Neural cell (in vitro differentiated cells): ENCODE measurements at regions not wholly inside any gene's neighbourhood (a gene's known extent, or its start where the extent isn't known, plus 50 kb on each side); places are given as distances from the start of the nearest gene placed in this dataset.

ENCODE experiments used
- EP300 ChIP-seq: fragments of 450-650 bp; conservative IDR thresholded peaks from 2 replicates; pipeline ENCODE4 v1.6.1; 2014; ENCODE audit warnings: antibody characterized with exemption, mild to moderate bottlenecking, moderate library complexity; ENCODE audit not compliant: poor library complexity, severe bottlenecking
- EZH2 ChIP-seq: fragments of 200-600, 300-800 bp; shearing (Covaris generic), sonication (generic); IDR thresholded peaks from 2 replicates; pipeline ENCODE4 v1.6.1; 2014; ENCODE audit warnings: antibody characterized with exemption, low read length, borderline replicate concordance, mild to moderate bottlenecking; ENCODE audit not compliant: insufficient read depth, poor library complexity, severe bottlenecking
- MXI1 ChIP-seq: fragments of 450-650 bp; conservative IDR thresholded peaks from 2 replicates; pipeline ENCODE4 v1.6.1; 2014; ENCODE audit warnings: antibody characterized with exemption, mild to moderate bottlenecking; ENCODE audit not compliant: poor library complexity, severe bottlenecking
- POLR2AphosphoS5 ChIP-seq: IDR thresholded peaks from 2 replicates; pipeline ENCODE4 v1.6.1; 2012
- RAD21 ChIP-seq: fragments of 450-650 bp; conservative IDR thresholded peaks from 2 replicates; pipeline ENCODE4 v1.6.1; 2014; ENCODE audit warnings: antibody characterized with exemption, mild to moderate bottlenecking, moderate library complexity
- REST ChIP-seq: IDR thresholded peaks from 2 replicates; pipeline ENCODE4 v1.6.1; 2012; ENCODE audit warnings: borderline replicate concordance
- TF ChIP-seq, protein P1 (sequence below): fragments of 450-650 bp; IDR thresholded peaks from 2 replicates; pipeline ENCODE4 v1.5.1; 2014; ENCODE audit warnings: antibody characterized with exemption, mild to moderate bottlenecking, moderate library complexity; ENCODE audit not compliant: poor library complexity, severe bottlenecking

DNA sequence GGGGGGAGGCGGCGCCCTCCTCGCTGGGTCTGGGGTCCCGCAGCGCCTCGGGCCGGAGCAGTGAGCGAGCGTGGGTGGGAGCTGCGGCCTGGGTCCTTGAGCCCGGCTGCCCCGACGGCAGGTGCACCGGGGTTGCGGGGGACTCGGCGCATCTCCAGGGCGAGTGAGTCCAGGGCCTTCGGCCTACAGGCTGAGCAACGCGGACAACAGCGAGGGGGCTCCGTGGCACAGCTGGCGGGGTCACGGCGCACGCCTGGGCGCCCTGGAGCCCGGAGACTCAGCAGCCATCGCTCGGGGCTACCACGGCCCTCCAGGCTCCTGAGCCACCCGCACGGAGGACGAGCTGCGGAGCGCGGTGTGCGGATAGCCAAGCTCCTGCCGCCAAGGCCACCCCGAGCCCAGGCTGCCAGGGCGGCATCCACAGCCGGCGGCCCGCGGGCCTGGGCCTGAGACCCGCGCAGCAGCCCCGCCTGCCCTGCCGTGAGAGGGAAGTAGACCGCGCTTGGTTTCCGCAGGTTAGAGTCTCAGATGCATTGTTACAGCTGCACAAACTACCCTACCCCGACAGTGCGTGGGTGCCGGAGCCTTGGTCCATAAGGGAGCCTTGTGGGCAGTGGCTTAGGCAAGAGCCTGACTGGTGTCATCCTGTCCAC lies 253.9 kb upstream of the SGCG start:
- TF ChIP-seq RAD21, result no peak
- TF ChIP-seq, protein P1, sequence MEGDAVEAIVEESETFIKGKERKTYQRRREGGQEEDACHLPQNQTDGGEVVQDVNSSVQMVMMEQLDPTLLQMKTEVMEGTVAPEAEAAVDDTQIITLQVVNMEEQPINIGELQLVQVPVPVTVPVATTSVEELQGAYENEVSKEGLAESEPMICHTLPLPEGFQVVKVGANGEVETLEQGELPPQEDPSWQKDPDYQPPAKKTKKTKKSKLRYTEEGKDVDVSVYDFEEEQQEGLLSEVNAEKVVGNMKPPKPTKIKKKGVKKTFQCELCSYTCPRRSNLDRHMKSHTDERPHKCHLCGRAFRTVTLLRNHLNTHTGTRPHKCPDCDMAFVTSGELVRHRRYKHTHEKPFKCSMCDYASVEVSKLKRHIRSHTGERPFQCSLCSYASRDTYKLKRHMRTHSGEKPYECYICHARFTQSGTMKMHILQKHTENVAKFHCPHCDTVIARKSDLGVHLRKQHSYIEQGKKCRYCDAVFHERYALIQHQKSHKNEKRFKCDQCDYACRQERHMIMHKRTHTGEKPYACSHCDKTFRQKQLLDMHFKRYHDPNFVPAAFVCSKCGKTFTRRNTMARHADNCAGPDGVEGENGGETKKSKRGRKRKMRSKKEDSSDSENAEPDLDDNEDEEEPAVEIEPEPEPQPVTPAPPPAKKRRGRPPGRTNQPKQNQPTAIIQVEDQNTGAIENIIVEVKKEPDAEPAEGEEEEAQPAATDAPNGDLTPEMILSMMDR, result no peak
- TF ChIP-seq POLR2AphosphoS5, result no peak
- TF ChIP-seq MXI1, result no peak
- no peak for TF ChIP-seq EP300
- no peak for TF ChIP-seq REST
- no peak for TF ChIP-seq EZH2
